Endometrial microvascular endothelial cells (primary cell): ENCODE measurements at regions not wholly inside any gene's neighbourhood (a gene's known extent, or its start where the extent isn't known, plus 50 kb on each side); places are given as distances from the start of the nearest gene placed in this dataset.
"Not testable (repeated sequence)": the region's sequence is repeated elsewhere in the genome, so short reads cannot be mapped to it uniquely, and the experiment has no call there.

ENCODE experiments used
- in situ Hi-C: cut with HindIII; loops from 2 replicates; pipeline ENCODE4 v1.10.0; 2017; ENCODE audit warnings: low sequenced_read_pairs, low pct_unique_long_range_greater_than_20kb; ENCODE audit errors: inconsistent ontology term

- in situ Hi-C loops, result no loop called here
These were observed 54.9 kb upstream of the NBPF3 start for GRCh38 chr1:21385022-21385421.

GRCh38 chr1:21384620-21385019 is 55.3 kb upstream of the NBPF3 start:
- in situ Hi-C loops, result no loop called here

DNA sequence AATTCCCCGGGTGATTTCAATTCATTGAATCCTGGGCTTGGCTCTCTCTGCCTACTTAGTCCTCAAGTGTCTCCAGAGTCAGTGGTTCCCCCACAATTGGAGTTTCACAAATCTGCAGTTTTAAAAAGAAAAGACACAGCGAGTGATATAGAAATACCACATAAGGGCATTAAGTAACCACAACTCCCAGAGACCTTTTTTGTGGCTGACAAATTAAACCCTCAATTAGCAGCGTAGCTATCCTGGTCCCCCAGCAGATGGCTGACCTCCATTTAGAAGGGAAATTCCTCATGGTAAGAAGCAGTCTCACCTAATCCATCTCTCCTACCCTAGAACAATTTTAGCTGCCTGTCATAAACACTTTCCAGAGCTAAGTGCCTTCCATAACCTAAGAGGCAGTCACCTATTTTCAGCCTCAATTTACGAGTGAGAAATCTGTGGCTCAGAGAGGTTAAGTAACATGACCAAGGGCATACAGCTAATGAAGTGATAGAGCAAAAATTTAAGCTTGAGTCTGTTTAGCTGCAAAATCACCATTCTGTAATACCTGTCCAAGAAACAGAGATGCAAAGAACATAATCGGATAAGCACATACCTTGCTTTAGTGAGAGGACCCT is 56.0 kb upstream of the NBPF3 start:
- in situ Hi-C loops, result no loop called here

GRCh38 chr1:21381354-21381753 is 58.6 kb upstream of the NBPF3 start:
- in situ Hi-C loops, result no loop called here

- in situ Hi-C loops, result not testable (repeated sequence)
These were observed 59.8 kb upstream of the NBPF3 start for GRCh38 chr1:21380147-21380546.

- in situ Hi-C loops, result loop anchor here (10.0 kb wide), 1 partner anchor 135 kb away; no protein-coding TSS in a partner anchor
These were observed 60.4 kb upstream of the NBPF3 start for GRCh38 chr1:21379571-21379970.

DNA sequence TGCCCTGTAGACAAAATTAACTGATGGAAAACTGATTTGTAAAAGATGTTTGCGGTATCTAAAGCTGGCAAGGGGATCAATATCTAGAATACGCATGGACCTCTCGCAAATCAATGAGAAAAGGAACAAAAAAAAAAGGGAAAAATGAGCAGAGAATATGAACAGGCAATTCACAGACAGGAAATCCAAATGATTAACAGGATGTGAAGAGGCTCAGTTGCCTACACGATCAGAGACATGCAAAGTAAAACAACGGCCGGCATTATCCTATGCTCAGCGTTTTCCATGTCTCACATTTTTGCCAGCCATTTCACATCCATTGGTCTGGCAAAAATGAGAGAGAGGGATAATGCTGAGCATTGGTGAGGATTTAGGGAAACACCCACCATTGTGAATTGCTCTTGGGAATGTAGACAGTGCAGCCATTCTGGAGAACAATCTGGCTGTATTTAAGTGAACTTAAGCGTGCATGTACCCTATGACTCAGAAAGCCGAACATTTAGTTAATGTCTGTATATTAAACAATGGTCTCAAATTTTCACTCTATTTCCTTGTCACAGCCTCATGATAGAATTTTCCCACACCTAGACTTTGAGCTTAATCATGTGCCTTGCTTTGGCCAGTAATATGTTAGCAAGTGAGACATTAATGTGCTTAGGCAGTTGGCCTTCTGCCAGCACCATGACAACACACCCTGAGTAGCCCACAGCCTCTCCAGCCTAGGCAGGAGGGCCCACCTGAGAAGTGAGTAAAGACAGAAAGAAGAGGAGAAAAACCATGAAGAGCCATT is 61.0 kb upstream of the NBPF3 start:
- in situ Hi-C loops, result loop anchor here (10.0 kb wide), 1 partner anchor 134 kb away; no protein-coding TSS in a partner anchor

- in situ Hi-C loops, result loop anchor here (10.0 kb wide), 1 partner anchor 128 kb away; no protein-coding TSS in a partner anchor
These were observed 67.6 kb upstream of the NBPF3 start for GRCh38 chr1:21372383-21372782.

GRCh38 chr1:21369905-21370304 is 70.0 kb upstream of the NBPF3 start:
- in situ Hi-C loops, result loop anchor here (10.0 kb wide), 1 partner anchor 125 kb away; no protein-coding TSS in a partner anchor

DNA sequence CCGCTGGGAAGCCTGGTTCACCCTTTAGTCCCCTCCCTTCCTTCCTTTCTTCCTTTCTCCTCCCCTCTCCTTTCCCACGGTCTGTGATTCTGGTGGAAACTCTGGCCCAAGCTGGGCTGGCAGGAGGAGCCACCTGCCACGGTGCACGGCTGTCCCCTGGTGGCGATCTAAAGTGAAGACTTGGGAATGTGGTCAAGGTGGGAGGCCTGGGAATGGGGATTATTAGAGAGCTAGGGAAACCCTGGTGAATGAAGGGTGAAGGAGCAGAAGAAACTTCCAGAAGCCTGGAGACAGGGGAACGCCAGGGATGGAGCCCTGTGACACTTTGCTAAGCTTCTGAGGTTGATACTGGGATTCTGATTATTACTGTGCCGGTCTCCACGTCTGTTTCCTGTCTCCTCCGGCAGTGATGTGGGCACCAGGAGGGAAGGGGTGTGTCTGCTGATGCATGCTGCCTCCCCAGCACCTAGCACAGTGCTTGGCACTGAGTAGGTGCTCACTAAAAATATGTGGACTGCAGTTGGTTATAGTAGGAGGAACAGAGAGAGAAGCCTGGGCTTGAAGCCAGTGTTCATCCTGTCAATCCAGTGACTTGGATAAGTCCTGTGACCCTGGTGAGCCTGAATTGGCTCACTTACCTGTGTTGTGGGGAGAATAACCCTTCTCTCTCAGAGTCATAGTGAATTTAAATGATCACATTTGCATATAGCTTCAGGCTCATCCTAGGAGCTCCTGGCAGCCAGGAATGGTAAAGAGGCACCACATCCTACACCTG is 71.2 kb upstream of the NBPF3 start:
- in situ Hi-C loops, result no loop called here

GRCh38 chr1:21367973-21368514 is 71.9 kb upstream of the NBPF3 start:
- in situ Hi-C loops, result not testable (repeated sequence)

- in situ Hi-C loops, result no loop called here
These were observed 73.6 kb upstream of the NBPF3 start for GRCh38 chr1:21366288-21366687.

DNA sequence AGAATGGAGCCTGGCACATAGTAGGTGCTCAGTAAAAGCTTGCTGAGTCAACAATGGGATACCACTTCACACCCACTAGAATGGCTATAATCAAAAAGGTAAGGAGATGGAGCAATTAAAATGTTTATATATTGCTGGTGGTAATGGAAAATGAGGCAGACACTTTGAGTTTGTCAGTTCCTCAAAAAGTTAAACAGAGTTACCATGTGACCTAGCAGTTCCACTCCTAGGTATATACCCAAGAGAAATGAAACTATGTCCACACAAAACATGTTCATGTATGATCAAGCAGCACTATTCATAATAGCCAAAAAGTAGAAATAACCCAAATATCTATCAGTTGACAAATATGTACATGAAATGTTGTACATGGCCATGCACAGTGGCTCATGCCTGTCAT is 74.8 kb upstream of the ECE1 start:
- in situ Hi-C loops, result no loop called here

DNA sequence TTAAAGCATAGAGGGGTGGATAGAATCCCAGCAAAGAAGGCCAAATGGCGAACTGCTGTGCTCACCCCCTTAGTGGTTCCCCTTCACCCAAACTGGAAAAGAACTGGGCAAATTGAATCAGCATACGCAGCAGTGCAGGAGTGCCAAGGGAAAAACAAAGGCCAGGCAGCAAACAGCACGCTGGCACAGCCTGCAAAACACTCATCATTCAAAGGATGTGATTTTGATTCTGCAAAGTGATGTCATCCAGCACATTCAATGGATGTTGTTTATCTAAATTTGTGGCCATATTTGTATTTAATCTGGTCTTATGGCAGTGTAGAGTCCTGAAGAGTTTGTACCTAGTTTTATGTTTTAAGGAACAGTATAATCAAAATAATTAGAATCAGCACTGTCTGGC is 71.8 kb upstream of the ECE1 start:
- in situ Hi-C loops, result no loop called here

DNA sequence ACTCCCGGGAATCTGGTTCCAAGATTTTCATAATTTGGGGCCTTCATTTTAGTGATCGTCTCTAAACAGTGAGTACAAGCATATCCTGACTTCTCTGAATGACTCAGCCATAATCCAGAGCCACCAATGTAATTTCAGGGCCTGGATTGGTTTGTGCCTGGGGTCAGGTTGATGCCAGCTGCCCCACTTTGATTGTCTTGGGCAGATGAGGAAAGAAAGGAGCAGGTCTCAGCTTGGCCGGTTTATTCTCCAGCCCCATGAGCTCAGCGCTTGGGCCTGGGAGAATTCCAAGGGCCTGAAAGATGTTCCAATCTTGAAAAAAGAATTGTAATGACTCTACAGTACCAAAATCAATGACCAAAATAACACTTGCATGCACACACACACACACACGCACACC is 71.2 kb upstream of the ECE1 start:
- in situ Hi-C loops, result no loop called here

- in situ Hi-C loops, result no loop called here
These were observed 66.9 kb upstream of the ECE1 start for GRCh38 chr1:21357161-21357560.

DNA sequence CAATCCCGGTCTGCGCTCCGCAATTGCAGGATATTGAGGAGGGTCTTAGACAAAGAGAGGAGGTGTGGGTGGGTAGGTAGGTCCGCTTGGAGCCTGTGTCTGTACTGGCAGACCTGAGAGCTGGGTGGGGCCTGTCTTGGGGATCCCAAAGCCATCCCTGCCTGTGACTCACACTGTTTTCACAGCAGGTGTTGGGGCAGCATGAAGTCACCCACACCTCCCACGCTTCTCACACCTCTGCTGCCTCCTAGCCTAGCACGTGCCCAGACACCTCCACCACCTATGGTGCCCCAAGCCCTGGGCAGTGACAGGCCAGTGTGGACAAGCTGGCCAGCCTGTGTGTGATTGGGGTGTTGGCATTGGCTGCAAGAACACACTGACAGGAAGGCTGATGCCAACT is 65.7 kb upstream of the ECE1 start:
- in situ Hi-C loops, result no loop called here

- in situ Hi-C loops, result no loop called here
These were observed 62.3 kb upstream of the ECE1 start for GRCh38 chr1:21352586-21352985.

GRCh38 chr1:21351901-21352300 is 61.6 kb upstream of the ECE1 start:
- in situ Hi-C loops, result no loop called here
